Neural progenitor cell (in vitro differentiated cells): ENCODE measurements at regions not wholly inside any gene's neighbourhood (a gene's known extent, or its start where the extent isn't known, plus 50 kb on each side); places are given as distances from the start of the nearest gene placed in this dataset.

Experiments
- DNase-seq: peaks from one replicate; pipeline ENCODE4 v3.0.0-alpha.2; 2016; ENCODE audit warnings: low spot score
- H2AFZ ChIP-seq: fragments of 200-600 bp; sonication (generic); replicated peaks from 2 replicates; pipeline ENCODE4 v1.6.1; 2016; ENCODE audit warnings: antibody characterized with exemption
- H3F3A ChIP-seq: fragments of 200-600 bp; sonication (generic); 2 replicates; pipeline ENCODE4 v1.6.1; 2016; ENCODE audit warnings: antibody characterized with exemption, low read depth
- H3K27ac ChIP-seq: fragments of 200-600 bp; sonication (generic); 2 replicates; pipeline ENCODE4 v1.5.1; 2016; ENCODE audit warnings: mild to moderate bottlenecking
- H3K27me3 ChIP-seq: fragments of 200-600 bp; sonication (generic); 2 replicates; pipeline ENCODE4 v1.6.1; 2016; ENCODE audit warnings: mild to moderate bottlenecking, moderate library complexity
- H3K36me3 ChIP-seq: fragments of 200-600 bp; sonication (generic); 2 replicates; pipeline ENCODE4 v1.5.1; 2016
- H3K4me1 ChIP-seq: fragments of 200-600 bp; sonication (generic); 2 replicates; pipeline ENCODE4 v1.6.1; 2016; ENCODE audit warnings: mixed run types
- H3K4me2 ChIP-seq: fragments of 200-600 bp; sonication (generic); 2 replicates; pipeline ENCODE4 v1.6.1; 2016
- H3K4me3 ChIP-seq: fragments of 200-600 bp; sonication (generic); 2 replicates; pipeline ENCODE4 v1.5.1; 2016
- H3K79me2 ChIP-seq: fragments of 200-600 bp; sonication (generic); 2 replicates; pipeline ENCODE4 v1.6.1; 2016; ENCODE audit warnings: low read depth
- H3K9ac ChIP-seq: fragments of 200-600 bp; sonication (generic); 2 replicates; pipeline ENCODE4 v1.6.1; 2016
- H3K9me3 ChIP-seq: fragments of 200-600 bp; sonication (generic); 2 replicates; pipeline ENCODE4 v1.5.1; 2016; ENCODE audit warnings: low read depth
- H4K20me1 ChIP-seq: fragments of 200-600 bp; sonication (generic); 2 replicates; pipeline ENCODE4 v1.6.1; 2016; ENCODE audit warnings: low read depth
- H3K27ac Mint-ChIP-seq: 3 replicates; pipeline ENCODE4 v1.8.0; 2021; ENCODE audit warnings: mixed read lengths
- H3K27me3 Mint-ChIP-seq: 2 replicates; pipeline ENCODE4 v1.8.0; 2022; ENCODE audit warnings: low read depth, mild to moderate bottlenecking, inconsistent platforms, moderate library complexity, mixed read lengths; ENCODE audit not compliant: insufficient read depth
- H3K36me3 Mint-ChIP-seq: 3 replicates; pipeline ENCODE4 v1.8.0; 2021; ENCODE audit warnings: mixed read lengths
- H3K4me1 Mint-ChIP-seq: 3 replicates; pipeline ENCODE4 v1.8.0; 2021; ENCODE audit warnings: mixed read lengths
- H3K4me3 Mint-ChIP-seq: 3 replicates; pipeline ENCODE4 v1.8.0; 2021; ENCODE audit warnings: mild to moderate bottlenecking, moderate library complexity, mixed read lengths
- H3K9me3 Mint-ChIP-seq: 3 replicates; pipeline ENCODE4 v1.8.0; 2020; ENCODE audit warnings: mixed read lengths
- CTCF ChIP-seq: fragments of 200-600 bp; sonication (generic); IDR thresholded peaks from 2 replicates; pipeline ENCODE4 v1.5.1; 2017; ENCODE audit warnings: antibody characterized with exemption, mild to moderate bottlenecking
- EZH2 ChIP-seq: fragments of 200-600 bp; sonication (generic); IDR thresholded peaks from 2 replicates; pipeline ENCODE4 v1.6.1; 2017; ENCODE audit warnings: antibody characterized with exemption, mild to moderate bottlenecking, moderate library complexity
- EZH2phosphoT487 ChIP-seq: fragments of 200-600 bp; sonication (generic); IDR thresholded peaks from 2 replicates; pipeline ENCODE4 v1.6.1; 2017; ENCODE audit warnings: antibody characterized with exemption

- H3K79me2 ChIP-seq = no peaks in the 10 kb centered on the region
- H3K9ac ChIP-seq = no peak overlapping the region
- TF ChIP-seq EZH2phosphoT487 = no peak
- no peak for TF ChIP-seq CTCF
- TF ChIP-seq EZH2 = no peak
- peaks cover 11% of the 10 kb centered on the region for H3K4me1 ChIP-seq
- Mint-ChIP-seq H3K4me3 (no peak overlapping the region), H3K4me1 (peaks cover 33% of the 10 kb centered on the region), H3K36me3 (peaks cover 3% of the 10 kb centered on the region), H3K9me3 (peaks cover 49% of the 10 kb centered on the region), H3K27me3 (peaks cover 6% of the 10 kb centered on the region), H3K27ac (no peak overlapping the region)
- H3K4me3 ChIP-seq = no peak overlapping the region
- H3K27ac ChIP-seq = no peak overlapping the region
- peaks cover 20% of the 10 kb centered on the region for H3K9me3 ChIP-seq
- no peaks in the 10 kb centered on the region for H4K20me1 ChIP-seq
- no peak overlapping the region for H3K4me2 ChIP-seq
- no peak overlapping the region for H2AFZ ChIP-seq
- no peaks in the 10 kb centered on the region for H3K27me3 ChIP-seq
- no peaks in the 10 kb centered on the region for H3F3A ChIP-seq
- DNase-seq = no peak
- peaks cover 10% of the 10 kb centered on the region for H3K36me3 ChIP-seq
Observed at GRCh38 chr3:193955719-193956118, 180.2 kb upstream of the HES1 start.

- Histone ChIP-seq H3K27ac (no peak overlapping the region), H3K4me3 (no peak overlapping the region), H3K79me2 (no peaks in the 10 kb centered on the region), H3K36me3 (no peaks in the 10 kb centered on the region), H3F3A (no peaks in the 10 kb centered on the region), H3K9me3 (peaks cover 5% of the 10 kb centered on the region), H3K4me1 (peaks cover 20% of the 10 kb centered on the region), H3K4me2 (no peak overlapping the region), H3K27me3 (no peaks in the 10 kb centered on the region), H2AFZ (no peak overlapping the region), H3K9ac (no peak overlapping the region), H4K20me1 (no peaks in the 10 kb centered on the region)
- Mint-ChIP-seq H3K4me1 (peaks cover 63% of the 10 kb centered on the region), H3K36me3 (peaks cover 3% of the 10 kb centered on the region), H3K27ac (peak overlapping the region; percentile 95), H3K9me3 (peaks cover 16% of the 10 kb centered on the region), H3K4me3 (peak overlapping the region; percentile 46), H3K27me3 (peaks cover 7% of the 10 kb centered on the region)
- TF ChIP-seq EZH2phosphoT487 (no peak), CTCF (no peak), EZH2 (no peak)
- DNase-seq = no peak
Observed at GRCh38 chr3:193959861-193960260, 176.1 kb upstream of the HES1 start.

- Mint-ChIP-seq H3K27me3 (peaks cover 4% of the 10 kb centered on the region), H3K9me3 (peaks cover 9% of the 10 kb centered on the region), H3K4me1 (peaks cover 67% of the 10 kb centered on the region), H3K27ac (peak overlapping the region; percentile 96), H3K36me3 (peaks cover 3% of the 10 kb centered on the region), H3K4me3 (peak overlapping the region; percentile 46)
- no peak overlapping the region for H3K4me3 ChIP-seq
- peak overlapping the region; percentile 5 for H3K4me2 ChIP-seq
- no peak for DNase-seq
- H3K27ac ChIP-seq = no peak overlapping the region
- H3K9ac ChIP-seq = no peak overlapping the region
- no peaks in the 10 kb centered on the region for H4K20me1 ChIP-seq
- no peaks in the 10 kb centered on the region for H3F3A ChIP-seq
- TF ChIP-seq CTCF = no peak
- no peak for TF ChIP-seq EZH2phosphoT487
- no peak for TF ChIP-seq EZH2
- H3K36me3 ChIP-seq = no peaks in the 10 kb centered on the region
- no peaks in the 10 kb centered on the region for H3K9me3 ChIP-seq
- no peaks in the 10 kb centered on the region for H3K79me2 ChIP-seq
- H3K27me3 ChIP-seq = no peaks in the 10 kb centered on the region
- H2AFZ ChIP-seq = peak overlapping the region; percentile 60
- H3K4me1 ChIP-seq = peaks cover 20% of the 10 kb centered on the region
Observed at GRCh38 chr3:193960487-193961274, 175.3 kb upstream of the HES1 start.
